Neural cell (in vitro differentiated cells): ENCODE measurements at regions not wholly inside any gene's neighbourhood (a gene's known extent, or its start where the extent isn't known, plus 50 kb on each side); places are given as distances from the start of the nearest gene placed in this dataset.

Experiments used
- H2AFZ ChIP-seq: fragments of 200-600, 300-800 bp; sonication (generic), shearing (Covaris generic); 2 replicates; pipeline ENCODE4 v1.6.0; 2014; ENCODE audit warnings: low read depth, mild to moderate bottlenecking, antibody characterized with exemption, low read length, moderate library complexity
- H3F3A ChIP-seq: fragments of 200-600 bp; shearing (Covaris generic); 2 replicates; pipeline ENCODE4 v1.6.1; 2016; ENCODE audit warnings: mild to moderate bottlenecking, moderate library complexity, mixed read lengths, antibody characterized with exemption, low read length; ENCODE audit not compliant: insufficient read depth, poor library complexity, severe bottlenecking
- H3K27ac ChIP-seq: fragments of 200-600, 300-800 bp; sonication (generic), shearing (Covaris generic); 2 replicates; pipeline ENCODE4 v1.5.1; 2014; ENCODE audit warnings: mild to moderate bottlenecking, low read length, moderate library complexity
- H3K27me3 ChIP-seq: fragments of 300-800, 200-600 bp; sonication (generic), shearing (Covaris generic); 2 replicates; pipeline ENCODE4 v1.6.0; 2014; ENCODE audit warnings: mild to moderate bottlenecking, low read depth, low read length, moderate library complexity; ENCODE audit not compliant: insufficient read depth
- H3K36me3 ChIP-seq: fragments of 300-800, 200-600 bp; sonication (generic), shearing (Covaris generic); 2 replicates; pipeline ENCODE4 v1.5.1; 2014; ENCODE audit warnings: mild to moderate bottlenecking, antibody characterized with exemption, low read length, moderate library complexity; ENCODE audit not compliant: insufficient read depth
- H3K4me2 ChIP-seq: fragments of 300-800, 200-600 bp; sonication (generic), shearing (Covaris generic); 2 replicates; pipeline ENCODE4 v1.6.0; 2014; ENCODE audit warnings: mild to moderate bottlenecking, low read length
- H3K4me3 ChIP-seq: fragments of 300-800, 200-600 bp; sonication (generic), shearing (Covaris generic); 2 replicates; pipeline ENCODE4 v1.5.1; 2014; ENCODE audit warnings: mild to moderate bottlenecking, low read length, moderate library complexity
- H3K79me2 ChIP-seq: fragments of 200-600 bp; shearing (Covaris generic); replicated peaks from 2 replicates; pipeline ENCODE4 v1.6.0; 2014; ENCODE audit warnings: mild to moderate bottlenecking, low read length, moderate library complexity; ENCODE audit not compliant: insufficient read depth
- H3K9ac ChIP-seq: fragments of 300-800, 200-600 bp; sonication (generic), shearing (Covaris generic); 2 replicates; pipeline ENCODE4 v1.6.1; 2016; ENCODE audit warnings: mild to moderate bottlenecking, low read length, mixed read lengths
- H3K9me2 ChIP-seq: fragments of 200-600 bp; shearing (Covaris generic); 2 replicates; pipeline ENCODE4 v1.6.1; 2016; ENCODE audit warnings: mild to moderate bottlenecking, low read length, mixed read lengths; ENCODE audit not compliant: insufficient read depth
- H3K9me3 ChIP-seq: fragments of 200-600, 300-800 bp; sonication (generic), shearing (Covaris generic); 2 replicates; pipeline ENCODE4 v1.6.1; 2016; ENCODE audit warnings: mild to moderate bottlenecking, mixed run types, low read length, moderate library complexity, mixed read lengths
- H4K20me1 ChIP-seq: fragments of 200-600 bp; shearing (Covaris generic); 2 replicates; pipeline ENCODE4 v1.6.1; 2016; ENCODE audit warnings: mild to moderate bottlenecking, mixed run types; ENCODE audit not compliant: insufficient read depth
- EP300 ChIP-seq: fragments of 450-650 bp; conservative IDR thresholded peaks from 2 replicates; pipeline ENCODE4 v1.6.1; 2014; ENCODE audit warnings: antibody characterized with exemption, mild to moderate bottlenecking, moderate library complexity; ENCODE audit not compliant: poor library complexity, severe bottlenecking
- EZH2 ChIP-seq: fragments of 200-600, 300-800 bp; shearing (Covaris generic), sonication (generic); IDR thresholded peaks from 2 replicates; pipeline ENCODE4 v1.6.1; 2014; ENCODE audit warnings: antibody characterized with exemption, low read length, borderline replicate concordance, mild to moderate bottlenecking; ENCODE audit not compliant: insufficient read depth, poor library complexity, severe bottlenecking
- MXI1 ChIP-seq: fragments of 450-650 bp; conservative IDR thresholded peaks from 2 replicates; pipeline ENCODE4 v1.6.1; 2014; ENCODE audit warnings: antibody characterized with exemption, mild to moderate bottlenecking; ENCODE audit not compliant: poor library complexity, severe bottlenecking
- POLR2AphosphoS5 ChIP-seq: IDR thresholded peaks from 2 replicates; pipeline ENCODE4 v1.6.1; 2012
- RAD21 ChIP-seq: fragments of 450-650 bp; conservative IDR thresholded peaks from 2 replicates; pipeline ENCODE4 v1.6.1; 2014; ENCODE audit warnings: antibody characterized with exemption, mild to moderate bottlenecking, moderate library complexity
- SMC3 ChIP-seq: fragments of 450-650 bp; conservative IDR thresholded peaks from 2 replicates; pipeline ENCODE4 v1.6.1; 2014; ENCODE audit warnings: antibody characterized with exemption, mild to moderate bottlenecking, moderate library complexity; ENCODE audit not compliant: poor library complexity
- TAF1 ChIP-seq: IDR thresholded peaks from 2 replicates; pipeline ENCODE4 v1.6.1; 2012; ENCODE audit warnings: low read depth
- TF ChIP-seq, protein P1 (sequence below): IDR thresholded peaks from 2 replicates; pipeline ENCODE4 v1.6.1; 2012; ENCODE audit warnings: borderline replicate concordance
- TF ChIP-seq, protein P2 (sequence below): fragments of 450-650 bp; IDR thresholded peaks from 2 replicates; pipeline ENCODE4 v1.5.1; 2014; ENCODE audit warnings: antibody characterized with exemption, mild to moderate bottlenecking, moderate library complexity; ENCODE audit not compliant: poor library complexity, severe bottlenecking

DNA sequence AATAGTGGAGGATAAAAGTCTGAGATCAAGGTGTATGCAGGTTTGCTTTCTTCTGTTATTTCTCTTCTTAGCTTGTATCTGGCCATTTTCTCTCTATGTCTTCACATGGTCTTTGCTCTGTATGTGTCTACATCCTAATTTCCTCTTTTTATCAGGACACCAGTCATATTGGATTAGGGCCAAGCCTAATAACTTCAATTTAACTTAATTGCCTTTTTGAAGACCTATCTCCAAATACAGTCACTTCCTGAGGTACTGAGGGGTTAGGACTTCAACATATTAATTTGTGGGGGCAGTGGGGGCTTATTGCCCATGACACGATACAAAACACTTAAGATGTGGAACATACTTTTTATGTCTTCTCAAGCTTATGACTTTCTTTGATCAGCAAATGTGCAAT lies 632.9 kb upstream of the CELF4 start:
- no peaks in the 10 kb centered on the region for H3K36me3 ChIP-seq
- H3K9me3 ChIP-seq, result no peaks in the 10 kb centered on the region
- no peak overlapping the region for H2AFZ ChIP-seq
- H3F3A ChIP-seq, result no peaks in the 10 kb centered on the region
- H4K20me1 ChIP-seq, result no peaks in the 10 kb centered on the region
- H3K27ac ChIP-seq, result no peak overlapping the region
- H3K79me2 ChIP-seq, result no peaks in the 10 kb centered on the region
- no peak overlapping the region for H3K9ac ChIP-seq
- H3K27me3 ChIP-seq, result no peaks in the 10 kb centered on the region
- H3K4me2 ChIP-seq, result no peak overlapping the region
- H3K9me2 ChIP-seq, result no peaks in the 10 kb centered on the region
- H3K4me3 ChIP-seq, result no peak overlapping the region
- TF ChIP-seq MXI1 (no peak), POLR2AphosphoS5 (no peak), RAD21 (no peak), EZH2 (no peak)
- TF ChIP-seq, protein P1, sequence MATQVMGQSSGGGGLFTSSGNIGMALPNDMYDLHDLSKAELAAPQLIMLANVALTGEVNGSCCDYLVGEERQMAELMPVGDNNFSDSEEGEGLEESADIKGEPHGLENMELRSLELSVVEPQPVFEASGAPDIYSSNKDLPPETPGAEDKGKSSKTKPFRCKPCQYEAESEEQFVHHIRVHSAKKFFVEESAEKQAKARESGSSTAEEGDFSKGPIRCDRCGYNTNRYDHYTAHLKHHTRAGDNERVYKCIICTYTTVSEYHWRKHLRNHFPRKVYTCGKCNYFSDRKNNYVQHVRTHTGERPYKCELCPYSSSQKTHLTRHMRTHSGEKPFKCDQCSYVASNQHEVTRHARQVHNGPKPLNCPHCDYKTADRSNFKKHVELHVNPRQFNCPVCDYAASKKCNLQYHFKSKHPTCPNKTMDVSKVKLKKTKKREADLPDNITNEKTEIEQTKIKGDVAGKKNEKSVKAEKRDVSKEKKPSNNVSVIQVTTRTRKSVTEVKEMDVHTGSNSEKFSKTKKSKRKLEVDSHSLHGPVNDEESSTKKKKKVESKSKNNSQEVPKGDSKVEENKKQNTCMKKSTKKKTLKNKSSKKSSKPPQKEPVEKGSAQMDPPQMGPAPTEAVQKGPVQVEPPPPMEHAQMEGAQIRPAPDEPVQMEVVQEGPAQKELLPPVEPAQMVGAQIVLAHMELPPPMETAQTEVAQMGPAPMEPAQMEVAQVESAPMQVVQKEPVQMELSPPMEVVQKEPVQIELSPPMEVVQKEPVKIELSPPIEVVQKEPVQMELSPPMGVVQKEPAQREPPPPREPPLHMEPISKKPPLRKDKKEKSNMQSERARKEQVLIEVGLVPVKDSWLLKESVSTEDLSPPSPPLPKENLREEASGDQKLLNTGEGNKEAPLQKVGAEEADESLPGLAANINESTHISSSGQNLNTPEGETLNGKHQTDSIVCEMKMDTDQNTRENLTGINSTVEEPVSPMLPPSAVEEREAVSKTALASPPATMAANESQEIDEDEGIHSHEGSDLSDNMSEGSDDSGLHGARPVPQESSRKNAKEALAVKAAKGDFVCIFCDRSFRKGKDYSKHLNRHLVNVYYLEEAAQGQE, result no peak

DNA sequence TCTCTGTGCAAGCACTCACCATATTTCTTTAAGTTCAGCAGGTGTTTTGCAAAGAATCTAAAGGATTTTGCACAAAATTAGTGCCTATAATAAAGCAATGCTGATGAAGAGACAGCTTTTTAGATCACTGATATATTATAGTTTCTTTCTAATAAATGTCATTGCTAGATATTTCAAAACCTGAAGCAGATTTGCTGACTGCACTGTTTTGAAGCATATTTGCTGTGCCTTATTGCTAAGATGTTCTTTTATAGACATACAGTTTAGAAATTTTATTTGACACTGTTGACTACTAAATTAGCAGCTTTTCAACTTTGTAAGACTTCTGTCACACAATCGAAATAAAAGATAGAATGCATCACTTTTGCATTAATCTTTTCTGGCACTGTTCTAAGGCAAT lies 620.9 kb upstream of the CELF4 start:
- no peaks in the 10 kb centered on the region for H3K9me3 ChIP-seq
- no peaks in the 10 kb centered on the region for H3K79me2 ChIP-seq
- H3K36me3 ChIP-seq, result no peaks in the 10 kb centered on the region
- no peaks in the 10 kb centered on the region for H3K9me2 ChIP-seq
- no peak overlapping the region for H3K27ac ChIP-seq
- no peak overlapping the region for H3K9ac ChIP-seq
- H3K4me2 ChIP-seq, result no peak overlapping the region
- H2AFZ ChIP-seq, result no peak overlapping the region
- H3K27me3 ChIP-seq, result no peaks in the 10 kb centered on the region
- no peak for TF ChIP-seq TAF1
- no peak for TF ChIP-seq SMC3
- TF ChIP-seq, protein P2, sequence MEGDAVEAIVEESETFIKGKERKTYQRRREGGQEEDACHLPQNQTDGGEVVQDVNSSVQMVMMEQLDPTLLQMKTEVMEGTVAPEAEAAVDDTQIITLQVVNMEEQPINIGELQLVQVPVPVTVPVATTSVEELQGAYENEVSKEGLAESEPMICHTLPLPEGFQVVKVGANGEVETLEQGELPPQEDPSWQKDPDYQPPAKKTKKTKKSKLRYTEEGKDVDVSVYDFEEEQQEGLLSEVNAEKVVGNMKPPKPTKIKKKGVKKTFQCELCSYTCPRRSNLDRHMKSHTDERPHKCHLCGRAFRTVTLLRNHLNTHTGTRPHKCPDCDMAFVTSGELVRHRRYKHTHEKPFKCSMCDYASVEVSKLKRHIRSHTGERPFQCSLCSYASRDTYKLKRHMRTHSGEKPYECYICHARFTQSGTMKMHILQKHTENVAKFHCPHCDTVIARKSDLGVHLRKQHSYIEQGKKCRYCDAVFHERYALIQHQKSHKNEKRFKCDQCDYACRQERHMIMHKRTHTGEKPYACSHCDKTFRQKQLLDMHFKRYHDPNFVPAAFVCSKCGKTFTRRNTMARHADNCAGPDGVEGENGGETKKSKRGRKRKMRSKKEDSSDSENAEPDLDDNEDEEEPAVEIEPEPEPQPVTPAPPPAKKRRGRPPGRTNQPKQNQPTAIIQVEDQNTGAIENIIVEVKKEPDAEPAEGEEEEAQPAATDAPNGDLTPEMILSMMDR, result no peak
- no peak for TF ChIP-seq RAD21
- TF ChIP-seq EZH2, result no peak
- H4K20me1 ChIP-seq, result no peaks in the 10 kb centered on the region
- H3K4me3 ChIP-seq, result no peak overlapping the region
- H3F3A ChIP-seq, result no peaks in the 10 kb centered on the region

DNA sequence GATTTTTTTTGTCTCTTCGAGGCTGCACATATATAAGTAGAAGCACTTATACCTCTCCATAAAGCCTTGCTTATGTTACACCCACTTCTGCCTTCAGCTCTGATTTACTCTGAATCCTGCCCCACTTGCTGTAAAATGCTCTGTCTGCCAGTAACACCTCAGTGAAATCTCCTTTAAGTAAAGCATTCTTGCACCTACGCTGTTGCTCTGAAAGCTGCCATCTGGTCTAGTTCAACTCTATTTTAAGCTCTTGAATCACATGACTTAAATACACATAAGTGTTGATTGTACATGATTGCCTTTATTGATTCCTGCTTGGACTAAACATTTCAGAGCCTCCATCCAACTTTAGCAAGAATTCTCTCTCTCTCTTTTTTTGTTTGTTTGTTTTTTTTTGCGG lies 609.0 kb upstream of the CELF4 start:
- Histone ChIP-seq H2AFZ (no peak overlapping the region), H3K27ac (peak overlapping the region; percentile 66), H3K27me3 (no peaks in the 10 kb centered on the region), H3K9ac (no peak overlapping the region), H3F3A (no peaks in the 10 kb centered on the region), H4K20me1 (no peaks in the 10 kb centered on the region), H3K4me3 (no peak overlapping the region), H3K4me2 (no peak overlapping the region), H3K79me2 (no peaks in the 10 kb centered on the region), H3K9me3 (no peaks in the 10 kb centered on the region), H3K36me3 (no peaks in the 10 kb centered on the region), H3K9me2 (no peaks in the 10 kb centered on the region)
- TF ChIP-seq EZH2 (no peak), POLR2AphosphoS5 (peak; percentile 35), RAD21 (peak; percentile 37), EP300 (peak; percentile 58), SMC3 (peak; percentile 25)
- TF ChIP-seq, protein P1, result no peak
